Esophagus muscularis mucosa (tissue), 4 donors: ENCODE measurements at regions not wholly inside any gene's neighbourhood (a gene's known extent, or its start where the extent isn't known, plus 50 kb on each side); places are given as distances from the start of the nearest gene placed in this dataset.

Source experiments
- EP300 ChIP-seq: sonication (generic); formaldehyde crosslinking; IDR thresholded peaks from one replicate; pipeline ENCODE4 v1.6.1; 2017; ENCODE audit warnings: antibody characterized with exemption
- POLR2AphosphoS5 ChIP-seq, 2 donors: sonication (generic); formaldehyde crosslinking; IDR thresholded peaks; one replicate each; pipeline ENCODE4 v1.6.1; 2017; ENCODE audit warnings: antibody characterized with exemption in 2 of 2
- TF ChIP-seq, protein P1 (sequence below), 3 experiments: fragments of 200-600 bp in 2 of 3; fragments of 450-650 bp in 1 of 3; sonication (generic) in 2 of 3; IDR thresholded peaks; one replicate each; pipeline ENCODE4 v1.5.1; 2017 to 2019; ENCODE audit warnings: antibody characterized with exemption in 3 of 3, mild to moderate bottlenecking in 2 of 3, moderate library complexity in 1 of 3

DNA sequence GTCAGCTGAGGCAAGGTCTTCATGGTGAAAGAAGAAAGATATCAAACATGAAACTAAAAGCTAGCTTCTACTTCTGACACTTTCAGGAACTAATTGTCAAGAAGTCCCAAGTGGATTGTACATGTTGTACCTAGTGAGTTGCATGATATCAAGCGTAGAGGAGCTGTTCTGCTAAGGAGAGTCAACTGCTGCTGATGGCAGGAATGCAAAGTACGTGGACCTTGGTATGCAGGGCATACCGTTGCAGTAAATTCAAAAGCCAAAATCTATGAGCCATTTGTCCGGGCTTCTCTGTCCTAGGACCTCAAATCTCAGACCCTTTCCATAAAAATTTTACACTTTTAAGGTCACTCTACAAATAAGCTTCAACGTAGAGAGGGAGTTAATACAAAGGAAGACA is 446.2 kb downstream of the KCTD8 start:
- TF ChIP-seq, protein P1, sequence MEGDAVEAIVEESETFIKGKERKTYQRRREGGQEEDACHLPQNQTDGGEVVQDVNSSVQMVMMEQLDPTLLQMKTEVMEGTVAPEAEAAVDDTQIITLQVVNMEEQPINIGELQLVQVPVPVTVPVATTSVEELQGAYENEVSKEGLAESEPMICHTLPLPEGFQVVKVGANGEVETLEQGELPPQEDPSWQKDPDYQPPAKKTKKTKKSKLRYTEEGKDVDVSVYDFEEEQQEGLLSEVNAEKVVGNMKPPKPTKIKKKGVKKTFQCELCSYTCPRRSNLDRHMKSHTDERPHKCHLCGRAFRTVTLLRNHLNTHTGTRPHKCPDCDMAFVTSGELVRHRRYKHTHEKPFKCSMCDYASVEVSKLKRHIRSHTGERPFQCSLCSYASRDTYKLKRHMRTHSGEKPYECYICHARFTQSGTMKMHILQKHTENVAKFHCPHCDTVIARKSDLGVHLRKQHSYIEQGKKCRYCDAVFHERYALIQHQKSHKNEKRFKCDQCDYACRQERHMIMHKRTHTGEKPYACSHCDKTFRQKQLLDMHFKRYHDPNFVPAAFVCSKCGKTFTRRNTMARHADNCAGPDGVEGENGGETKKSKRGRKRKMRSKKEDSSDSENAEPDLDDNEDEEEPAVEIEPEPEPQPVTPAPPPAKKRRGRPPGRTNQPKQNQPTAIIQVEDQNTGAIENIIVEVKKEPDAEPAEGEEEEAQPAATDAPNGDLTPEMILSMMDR (IDR thresholded peaks at IDR 0.05), result no peak
- TF ChIP-seq POLR2AphosphoS5 (IDR thresholded peaks at IDR 0.05) (no peak), EP300 (no peak)
